ENCODE measurements at regions not wholly inside any gene's neighbourhood (a gene's known extent, or its start where the extent isn't known, plus 50 kb on each side); places are given as distances from the start of the nearest gene placed in this dataset.
"Not testable (repeated sequence)": the region's sequence is repeated elsewhere in the genome, so short reads cannot be mapped to it uniquely, and the experiment has no call there.

GRCh38 chr1:221204055-221204833, 325.0 kb downstream of the HLX start:
- no peak for DNase-seq

- DNase-seq, result no peak
Observed at GRCh38 chr1:221206076-221206475, 326.8 kb downstream of the HLX start.

- DNase-seq, result no peak
Observed at GRCh38 chr1:221212926-221213325, 333.7 kb downstream of the HLX start.

- no peak for DNase-seq
Observed at GRCh38 chr1:221217029-221217428, 337.8 kb downstream of the HLX start.

DNA sequence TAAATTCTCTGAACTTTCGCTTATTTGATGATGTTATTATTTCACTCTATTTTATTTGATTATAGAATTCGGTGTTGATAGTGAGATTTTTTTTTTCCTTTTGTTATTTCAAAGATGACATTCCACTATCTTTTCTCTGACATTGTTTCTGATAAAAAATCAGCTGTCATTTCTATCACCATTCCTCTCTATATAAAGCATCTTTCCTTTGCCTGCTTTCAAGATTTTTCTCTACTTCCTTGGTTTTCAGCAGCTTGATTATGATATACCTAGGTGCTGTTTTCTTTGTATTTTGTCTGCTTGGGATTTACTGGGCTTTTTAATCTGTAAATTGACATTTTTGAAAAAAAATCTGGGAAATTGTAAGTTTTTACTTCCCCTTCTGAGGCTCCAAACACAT, 344.0 kb downstream of the HLX start:
- DNase-seq, result no peak

DNA sequence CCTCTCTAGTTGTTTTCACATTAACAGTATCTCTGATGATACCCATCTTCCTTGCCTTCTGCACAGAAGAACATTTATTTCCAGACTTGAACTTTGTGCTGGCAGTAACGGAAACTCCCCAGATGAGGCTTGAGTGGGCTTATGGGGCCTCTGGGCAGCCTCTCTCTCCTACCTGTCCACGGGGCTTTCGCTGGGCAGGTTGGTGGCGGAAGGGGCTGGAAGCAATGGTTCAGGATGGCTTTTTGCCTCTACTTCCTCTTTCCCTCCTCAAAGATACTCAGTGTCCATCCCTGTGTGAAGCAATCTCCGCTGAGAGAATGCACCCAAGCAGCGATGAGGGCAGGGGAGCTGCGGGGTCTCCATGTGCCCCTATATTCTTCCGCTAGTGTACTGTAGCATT, 348.2 kb downstream of the HLX start:
- no peak for DNase-seq

- no peak for DNase-seq
Observed at GRCh38 chr1:221227872-221228337, 348.7 kb downstream of the HLX start.

- no peak for DNase-seq
Observed at GRCh38 chr1:221228594-221228993, 349.4 kb downstream of the HLX start.

GRCh38 chr1:221230605-221231004, 351.4 kb downstream of the HLX start:
- no peak for DNase-seq

DNA sequence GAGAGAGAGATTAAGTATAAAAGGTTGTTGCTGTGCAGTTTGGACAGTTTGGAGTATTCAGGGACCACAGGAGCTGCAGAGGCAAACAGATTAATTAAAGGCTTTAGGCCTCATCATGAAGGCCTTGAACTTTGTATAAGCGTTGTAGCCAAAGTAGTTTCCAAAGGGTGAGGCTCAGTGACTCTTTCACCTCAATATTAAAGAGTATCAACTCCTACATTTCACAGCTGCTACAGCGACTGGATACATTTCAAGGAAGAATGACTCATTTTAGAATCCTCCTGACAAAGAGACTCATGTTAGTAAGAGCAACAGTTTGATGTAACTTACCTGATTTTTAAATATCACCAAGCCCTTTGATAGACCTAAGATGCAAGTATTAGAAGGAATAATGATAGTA, 355.5 kb downstream of the HLX start:
- DNase-seq, result no peak

- DNase-seq, result no peak
Observed at GRCh38 chr1:221237587-221237986, 358.3 kb downstream of the HLX start.

- DNase-seq, result no peak
Observed at GRCh38 chr1:221239181-221239580, 359.9 kb downstream of the HLX start.

GRCh38 chr1:221239792-221240191, 360.5 kb downstream of the HLX start:
- no peak for DNase-seq

GRCh38 chr1:221240690-221241089, 361.4 kb downstream of the HLX start:
- no peak for DNase-seq

DNA sequence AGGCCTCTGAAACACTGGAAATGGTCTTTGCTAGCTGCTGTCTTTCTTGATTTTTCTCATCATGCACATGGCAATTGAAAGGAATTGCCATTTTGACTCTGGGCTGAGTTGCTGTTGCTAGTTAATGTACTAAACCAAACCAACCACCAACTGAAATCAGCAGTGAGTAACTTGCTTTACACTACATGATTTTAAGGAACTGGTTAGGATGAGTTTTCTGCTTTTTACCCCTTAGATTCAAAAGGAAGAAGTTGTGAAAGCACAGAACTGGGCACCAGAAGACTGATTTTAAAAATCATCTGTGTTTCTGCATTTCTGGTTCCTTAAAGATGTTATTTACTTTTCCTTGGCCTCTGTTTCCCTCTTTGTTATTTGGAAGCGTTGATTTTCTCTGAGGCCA, 361.9 kb downstream of the HLX start:
- DNase-seq, result no peak

GRCh38 chr1:221241592-221241991, 362.3 kb downstream of the HLX start:
- DNase-seq, result no peak

DNA sequence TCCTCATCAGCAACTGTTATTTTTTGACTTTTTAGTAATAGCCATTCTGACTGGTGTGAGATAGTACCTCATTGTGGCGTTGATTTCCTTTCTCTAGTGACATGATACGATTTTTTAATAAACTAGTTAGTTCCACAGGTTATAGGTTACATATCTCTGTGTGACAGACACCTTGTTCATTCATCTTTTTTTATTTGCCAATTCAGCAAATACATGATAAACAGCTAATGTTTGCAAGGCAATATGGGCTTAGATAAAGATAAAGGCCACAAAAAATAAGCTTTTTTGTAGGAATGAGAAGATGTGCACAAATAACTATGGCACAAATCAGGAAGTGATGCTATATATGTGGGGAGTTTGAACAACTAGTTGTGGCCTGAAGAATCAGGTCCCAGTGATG, 366.8 kb downstream of the HLX start:
- no peak for DNase-seq

DNA sequence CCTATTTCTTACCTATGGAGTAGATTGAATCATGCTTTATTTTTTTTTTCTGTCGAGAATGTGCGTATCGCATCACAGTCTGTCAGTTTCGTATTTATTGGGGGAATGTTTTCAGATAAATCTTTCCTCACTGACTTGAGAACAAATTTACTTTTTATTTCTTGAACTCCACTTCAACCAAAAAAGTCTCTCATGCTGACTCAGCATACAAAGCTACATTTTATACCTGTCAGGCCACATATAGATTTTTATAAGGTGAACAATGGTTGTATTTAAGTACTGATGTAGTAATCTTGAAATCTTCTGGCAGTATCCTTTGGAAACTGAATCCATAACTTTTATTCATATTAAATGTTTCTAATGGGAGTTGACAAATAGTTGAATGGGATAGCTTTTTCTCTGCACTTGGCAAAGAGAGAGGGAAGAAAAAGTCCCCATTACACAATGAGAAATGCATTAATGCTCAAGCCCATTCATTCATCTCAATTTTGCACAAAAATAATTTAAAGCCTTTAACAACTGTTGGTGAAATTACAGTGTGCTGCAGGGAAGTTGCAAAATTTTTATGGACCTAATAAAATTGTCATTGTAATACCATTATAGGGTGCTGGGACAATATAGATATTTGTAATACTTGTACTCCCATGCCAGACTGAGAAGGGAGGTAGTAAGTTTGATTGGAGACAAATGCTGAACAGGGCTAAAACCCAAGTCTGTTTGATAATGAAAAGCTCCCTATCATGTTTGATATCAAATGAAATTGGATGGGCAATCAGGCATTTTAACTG, 367.6 kb downstream of the HLX start:
- DNase-seq, result no peak

DNA sequence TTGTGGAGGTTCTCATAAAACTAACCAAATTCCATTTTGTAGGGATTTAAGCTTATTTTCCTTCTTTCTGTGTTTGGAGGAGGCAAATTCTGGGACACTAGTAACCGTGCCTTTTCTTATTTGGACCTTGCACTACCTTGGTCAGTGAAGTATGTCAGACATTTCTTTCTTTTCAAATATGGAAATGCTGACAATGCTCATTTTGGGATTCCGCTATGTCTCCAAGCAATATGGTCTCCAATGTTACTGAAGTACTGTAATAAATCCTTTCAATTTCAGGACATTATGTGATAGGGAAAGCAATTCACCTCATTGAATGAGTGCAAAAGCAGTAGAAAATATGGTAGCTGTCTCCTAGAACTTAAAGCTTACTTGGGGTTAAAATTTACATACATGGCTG, 372.3 kb downstream of the HLX start:
- DNase-seq, result no peak

DNA sequence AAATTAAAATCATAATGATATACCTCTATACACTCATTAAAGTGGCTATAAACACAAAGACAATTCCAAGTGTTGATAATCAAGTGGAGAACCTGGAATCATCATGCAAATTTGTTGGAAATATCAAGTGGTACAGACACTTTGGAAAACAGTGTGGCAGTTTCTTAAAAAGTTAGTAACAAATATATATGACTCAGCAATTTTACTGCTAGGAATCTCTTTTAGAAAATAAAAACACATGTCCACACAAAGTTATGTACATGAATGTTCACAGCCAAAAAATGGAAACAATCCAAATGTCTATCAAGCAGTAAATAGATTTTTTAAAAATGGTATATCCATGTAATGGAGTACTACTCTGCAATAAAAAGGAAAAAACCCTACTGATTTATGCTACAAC, 375.6 kb downstream of the HLX start:
- no peak for DNase-seq

GRCh38 chr1:221256773-221257172, 377.5 kb downstream of the HLX start:
- no peak for DNase-seq

DNA sequence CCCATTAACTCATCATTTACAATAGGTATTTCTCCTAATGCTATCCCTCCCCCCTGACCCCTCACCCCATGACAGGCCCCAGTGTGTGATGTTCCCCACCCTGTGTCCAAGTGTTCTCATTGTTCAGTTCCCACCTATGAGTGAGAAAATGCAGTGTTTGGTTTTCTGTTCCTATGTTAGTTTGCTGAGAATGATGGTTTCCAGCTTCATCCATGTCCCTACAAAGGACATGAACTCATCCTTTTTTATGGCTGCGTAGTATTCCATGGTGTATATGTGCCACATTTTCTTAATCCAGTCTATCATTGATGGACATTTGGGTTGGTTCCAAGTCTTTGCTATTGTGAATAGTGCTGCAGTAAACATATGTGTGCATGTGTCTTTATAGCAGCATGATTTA, 378.3 kb downstream of the HLX start:
- not testable (repeated sequence) for DNase-seq

DNA sequence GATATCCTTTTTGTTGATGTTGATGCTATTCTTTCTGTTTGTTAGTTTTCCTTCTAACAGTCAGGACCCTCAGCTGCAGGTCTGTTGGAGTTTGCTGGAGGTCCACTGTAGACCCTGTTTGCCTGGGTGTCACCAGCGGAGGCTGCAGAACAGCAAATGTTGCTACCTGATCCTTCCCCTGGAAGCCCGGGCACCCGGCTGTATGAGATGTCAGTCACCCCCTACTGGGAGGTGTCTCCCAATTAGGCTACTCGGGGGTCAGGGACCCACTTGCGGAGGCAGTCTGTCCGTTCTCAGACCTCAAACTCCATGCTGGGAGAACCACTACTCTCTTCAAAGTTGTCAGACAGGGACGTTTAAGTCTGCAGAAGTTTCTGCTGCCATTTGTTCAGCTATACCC, 383.4 kb downstream of the HLX start:
- not testable (repeated sequence) for DNase-seq

Measured in CD4-positive, alpha-beta T cell treated with Interleukin-17A for 4 hours (primary cell).